ENCODE measurements at regions not wholly inside any gene's neighbourhood (a gene's known extent, or its start where the extent isn't known, plus 50 kb on each side); places are given as distances from the start of the nearest gene placed in this dataset.

DNA sequence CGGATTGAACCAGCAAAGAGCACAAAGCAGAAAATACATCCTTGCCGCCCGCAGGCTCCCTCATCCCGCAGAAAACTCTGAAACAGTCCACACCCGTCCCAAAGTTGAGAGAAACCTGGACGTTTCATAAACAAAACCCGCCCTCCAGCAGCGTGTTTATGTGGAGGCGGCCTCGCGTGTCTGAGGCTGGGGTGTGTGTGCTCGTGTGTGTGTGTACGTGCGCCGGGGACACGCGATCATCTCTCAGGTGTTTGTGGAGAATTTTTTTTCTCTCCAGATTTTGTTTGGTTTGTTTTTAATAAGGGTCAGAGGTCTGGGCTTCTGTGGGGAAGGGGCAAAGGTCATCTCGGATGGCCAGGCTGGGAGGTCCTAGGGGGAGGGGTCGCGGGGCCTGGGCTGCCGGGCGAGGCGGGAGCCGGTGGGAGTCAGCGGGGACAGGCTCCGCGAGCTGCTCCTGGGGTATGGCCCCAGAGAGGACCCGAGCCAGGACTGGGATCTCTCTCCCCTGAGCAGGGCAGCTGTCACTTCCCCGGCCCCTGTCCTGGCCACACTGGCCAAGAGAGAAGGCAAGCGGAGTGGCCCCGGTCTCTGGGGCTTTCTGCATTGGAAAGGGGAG lies 206.4 kb downstream of the C9orf50 start:
- TF ChIP-seq CTCF (conservative IDR thresholded peaks at IDR 0.05 in 1 of 2, IDR thresholded peaks at IDR 0.05 in 1 of 2; ENCODE audit: extremely low read depth in 1 of 2, insufficient read depth in 1 of 2, low read depth in 1 of 2, low read length in 2 of 2) = no peak
- no peak for TF ChIP-seq EZH2 (IDR thresholded peaks at IDR 0.05; ENCODE audit: borderline replicate concordance, low read length)

Data from mammary epithelial cell (primary cell).